Dermis microvascular lymphatic vessel endothelial cell (primary cell): ENCODE measurements at regions not wholly inside any gene's neighbourhood (a gene's known extent, or its start where the extent isn't known, plus 50 kb on each side); places are given as distances from the start of the nearest gene placed in this dataset.

ENCODE experiments used
- DNase-seq, 2 donors: peaks; one replicate each; pipeline versions ENCODE4 v3.0.0 to v3.0.0-alpha.2; 2010; ENCODE audit warnings: low read depth in 2 of 2

GRCh38 chr16:62450291-62450690 lies 414.1 kb upstream of the CDH8 start:
- DNase-seq: no peak

GRCh38 chr16:62445909-62446308 lies 409.7 kb upstream of the CDH8 start:
- DNase-seq: no peak

- DNase-seq: no peak
Measured at GRCh38 chr16:62424206-62424605, 388.0 kb upstream of the CDH8 start.

- no peak for DNase-seq
Measured at GRCh38 chr16:62408760-62409159, 372.5 kb upstream of the CDH8 start.

- DNase-seq: no peak
Measured at GRCh38 chr16:62406387-62406786, 370.1 kb upstream of the CDH8 start.

- DNase-seq: no peak
Measured at GRCh38 chr16:62404842-62405611, 368.8 kb upstream of the CDH8 start.

GRCh38 chr16:62392698-62393097 lies 356.5 kb upstream of the CDH8 start:
- no peak for DNase-seq

- DNase-seq: no peak
Measured at GRCh38 chr16:62391940-62392339, 355.7 kb upstream of the CDH8 start.

- no peak for DNase-seq
Measured at GRCh38 chr16:62391134-62391533, 354.9 kb upstream of the CDH8 start.

- DNase-seq: no peak
Measured at GRCh38 chr16:62390214-62390613, 354.0 kb upstream of the CDH8 start.

- DNase-seq: no peak
Measured at GRCh38 chr16:62386411-62386810, 350.2 kb upstream of the CDH8 start.

GRCh38 chr16:62383941-62384340 lies 347.7 kb upstream of the CDH8 start:
- DNase-seq: no peak

GRCh38 chr16:62370445-62370844 lies 334.2 kb upstream of the CDH8 start:
- no peak for DNase-seq

GRCh38 chr16:62363501-62363900 lies 327.3 kb upstream of the CDH8 start:
- no peak for DNase-seq

- DNase-seq: no peak
Measured at GRCh38 chr16:62353355-62353754, 317.1 kb upstream of the CDH8 start.

- DNase-seq: no peak
Measured at GRCh38 chr16:62342216-62342615, 306.0 kb upstream of the CDH8 start.

- no peak for DNase-seq
Measured at GRCh38 chr16:62335356-62335755, 299.1 kb upstream of the CDH8 start.

GRCh38 chr16:62321606-62322005 lies 285.4 kb upstream of the CDH8 start:
- no peak for DNase-seq

GRCh38 chr16:62298600-62298999 lies 262.4 kb upstream of the CDH8 start:
- DNase-seq: no peak

- DNase-seq: no peak
Measured at GRCh38 chr16:62294213-62294972, 258.2 kb upstream of the CDH8 start.

- no peak for DNase-seq
Measured at GRCh38 chr16:62288990-62289629, 252.9 kb upstream of the CDH8 start.

GRCh38 chr16:62280506-62280905 lies 244.3 kb upstream of the CDH8 start:
- no peak for DNase-seq

GRCh38 chr16:62277942-62278341 lies 241.7 kb upstream of the CDH8 start:
- no peak for DNase-seq
